NCI-H1417 (cell line): ENCODE measurements at regions not wholly inside any gene's neighbourhood (a gene's known extent, or its start where the extent isn't known, plus 50 kb on each side); places are given as distances from the start of the nearest gene placed in this dataset.
"Not testable (repeated sequence)": the region's sequence is repeated elsewhere in the genome, so short reads cannot be mapped to it uniquely, and the experiment has no call there.

Source experiments
- DNase-seq, 3 experiments: peaks; one replicate each; lab custom pipeline; 2025; lab: John Stamatoyannopoulos, UW

GRCh38 chr1:221525749-221526148 is 216.1 kb downstream of the DUSP10 start:
- no peak for DNase-seq

DNA sequence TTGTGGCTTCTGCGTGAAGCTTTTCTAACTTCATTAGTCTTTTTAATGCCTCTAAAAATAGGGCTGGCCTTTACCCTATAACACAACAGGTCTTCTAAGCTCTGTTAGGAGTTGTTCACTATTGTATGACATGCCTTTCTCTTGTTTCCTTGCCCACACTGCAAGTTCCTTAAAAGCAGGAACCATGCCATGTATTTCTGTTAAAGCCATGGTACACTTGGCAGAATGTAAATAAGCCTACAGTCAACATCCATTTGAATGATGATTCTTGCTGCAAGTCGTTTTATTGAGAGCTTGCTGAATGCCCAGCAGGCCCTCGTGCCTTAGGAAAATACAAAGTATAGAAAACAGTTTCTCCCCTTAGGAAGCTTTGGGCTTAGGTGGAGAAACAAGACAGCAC is 214.6 kb downstream of the DUSP10 start:
- no peak for DNase-seq

- DNase-seq = peak in 1 of 3 experiments; percentile 64
Measured at GRCh38 chr1:221527886-221528624, 213.8 kb downstream of the DUSP10 start.

DNA sequence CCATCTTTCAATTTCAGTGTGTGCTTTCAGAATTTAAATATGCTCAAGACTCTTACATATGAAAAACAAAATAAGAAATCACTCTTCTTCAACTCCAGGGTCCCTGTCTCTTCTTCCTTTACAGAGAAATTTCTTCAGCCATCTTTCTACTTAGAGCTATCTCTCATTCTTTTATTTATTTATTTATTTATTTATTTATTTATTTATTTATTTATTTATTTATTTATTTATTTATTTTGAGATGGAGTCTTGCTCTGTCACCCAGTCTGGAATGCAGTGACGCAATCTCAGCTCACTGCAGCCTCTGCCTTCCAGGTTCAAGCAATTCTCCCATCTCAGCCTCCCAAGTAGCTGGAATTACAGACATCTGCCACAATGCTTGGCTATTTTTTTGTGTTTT is 211.7 kb downstream of the DUSP10 start:
- DNase-seq = not testable (repeated sequence)

DNA sequence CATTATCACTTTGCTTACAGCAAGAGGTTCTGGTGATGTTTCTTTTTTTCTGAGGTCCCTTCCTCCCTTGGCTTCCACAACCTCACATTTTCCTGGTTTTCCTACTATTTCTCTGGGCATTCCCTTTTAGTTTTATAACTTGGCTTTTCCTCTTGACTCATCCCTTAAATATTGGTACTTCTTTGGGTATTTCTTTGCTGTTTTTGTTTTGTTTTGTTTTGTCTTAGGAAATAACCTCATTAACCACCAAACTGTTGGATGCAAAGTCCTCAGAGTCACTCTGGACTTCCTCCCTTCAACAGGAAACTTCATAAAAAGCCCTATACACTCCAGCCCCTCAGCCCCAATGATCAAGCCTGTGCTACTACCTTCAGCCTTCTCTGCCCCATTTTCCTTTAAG is 211.1 kb downstream of the DUSP10 start:
- no peak for DNase-seq

- DNase-seq = no peak
Measured at GRCh38 chr1:221532071-221532773, 209.7 kb downstream of the DUSP10 start.

GRCh38 chr1:221541296-221541695 is 200.6 kb downstream of the DUSP10 start:
- no peak for DNase-seq

GRCh38 chr1:221543529-221544120 is 198.3 kb downstream of the DUSP10 start:
- DNase-seq = peak in 1 of 3 experiments; percentile 43

GRCh38 chr1:221548942-221549341 is 192.9 kb downstream of the DUSP10 start:
- DNase-seq = peak in 1 of 3 experiments; percentile 7

DNA sequence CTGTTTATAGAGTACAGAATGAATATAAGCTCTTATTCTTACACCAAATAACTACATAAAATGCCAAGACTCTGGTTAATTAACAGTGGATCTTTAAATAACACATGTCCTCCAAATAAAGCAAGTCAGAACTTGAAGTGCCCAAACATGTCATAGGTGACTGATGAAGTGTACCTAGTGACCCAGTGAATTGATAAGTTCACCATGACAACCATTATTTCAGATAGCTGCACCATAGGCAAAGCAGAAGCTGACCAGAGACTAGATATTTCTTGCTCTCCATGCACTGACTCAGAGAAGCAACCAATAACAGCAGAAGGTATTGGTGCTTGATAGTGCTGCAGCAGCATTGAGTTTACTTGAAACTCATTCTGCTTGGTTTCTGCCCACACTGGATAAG is 192.1 kb downstream of the DUSP10 start:
- no peak for DNase-seq

- DNase-seq = not testable (repeated sequence)
Measured at GRCh38 chr1:221552792-221553191, 189.1 kb downstream of the DUSP10 start.

DNA sequence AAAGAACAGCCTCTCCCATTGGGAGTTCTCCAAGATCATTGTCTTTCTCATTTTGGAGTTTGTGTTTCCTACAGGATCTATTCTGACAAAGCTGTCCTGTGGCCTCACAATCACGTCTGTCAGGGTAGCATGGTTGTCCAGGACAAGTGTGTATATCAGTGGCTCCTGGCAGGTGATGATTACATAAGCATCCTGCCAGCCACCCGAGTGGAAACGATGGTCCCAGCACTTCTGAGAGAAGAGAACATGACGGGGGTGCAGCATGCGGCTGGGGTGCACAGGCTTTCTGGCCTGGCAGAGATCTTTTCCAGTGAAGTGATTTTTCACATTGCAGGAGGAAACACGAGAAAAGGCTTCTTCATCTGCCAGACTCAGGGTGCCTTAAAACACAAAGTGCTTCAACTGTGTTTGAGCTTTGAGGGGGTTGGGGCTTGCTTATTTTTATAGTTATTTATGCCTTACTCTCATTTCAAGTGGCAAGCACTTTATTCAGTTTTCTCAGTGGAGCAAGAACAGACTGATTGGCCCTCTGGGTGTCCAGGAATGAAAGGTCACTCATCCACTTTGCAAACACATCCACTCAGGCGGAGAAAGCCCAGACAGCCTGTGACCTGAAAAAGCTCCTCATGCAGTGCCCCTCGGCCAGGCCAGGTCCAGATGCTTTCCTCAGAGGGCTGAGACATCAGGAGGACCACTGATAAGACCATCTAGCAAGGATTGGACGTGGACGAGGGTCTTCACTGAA is 186.0 kb downstream of the DUSP10 start:
- DNase-seq = peak in 1 of 3 experiments; percentile 34

DNA sequence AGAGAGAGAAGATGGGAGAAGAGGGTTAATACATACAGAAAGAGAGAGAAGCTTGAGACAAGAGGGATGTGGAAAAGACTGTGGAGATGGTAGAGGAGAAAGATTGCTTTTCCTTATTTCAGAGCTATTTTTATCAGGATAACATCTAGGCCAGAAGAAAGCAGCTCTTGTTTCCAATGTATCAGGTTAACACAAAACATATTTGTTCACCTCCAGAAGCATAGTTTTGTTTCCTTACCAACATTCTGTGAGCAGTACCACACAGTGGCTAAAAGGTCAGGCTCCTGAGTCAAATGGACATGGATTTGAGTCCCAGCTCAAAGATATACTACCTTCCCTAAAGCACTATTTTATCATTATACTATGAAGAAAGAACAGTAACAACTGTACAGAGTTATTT is 185.5 kb downstream of the DUSP10 start:
- no peak for DNase-seq

GRCh38 chr1:221557013-221557412 is 184.9 kb downstream of the DUSP10 start:
- no peak for DNase-seq

GRCh38 chr1:221558396-221558795 is 183.5 kb downstream of the DUSP10 start:
- DNase-seq = no peak

- DNase-seq = no peak
Measured at GRCh38 chr1:221559911-221560310, 182.0 kb downstream of the DUSP10 start.

DNA sequence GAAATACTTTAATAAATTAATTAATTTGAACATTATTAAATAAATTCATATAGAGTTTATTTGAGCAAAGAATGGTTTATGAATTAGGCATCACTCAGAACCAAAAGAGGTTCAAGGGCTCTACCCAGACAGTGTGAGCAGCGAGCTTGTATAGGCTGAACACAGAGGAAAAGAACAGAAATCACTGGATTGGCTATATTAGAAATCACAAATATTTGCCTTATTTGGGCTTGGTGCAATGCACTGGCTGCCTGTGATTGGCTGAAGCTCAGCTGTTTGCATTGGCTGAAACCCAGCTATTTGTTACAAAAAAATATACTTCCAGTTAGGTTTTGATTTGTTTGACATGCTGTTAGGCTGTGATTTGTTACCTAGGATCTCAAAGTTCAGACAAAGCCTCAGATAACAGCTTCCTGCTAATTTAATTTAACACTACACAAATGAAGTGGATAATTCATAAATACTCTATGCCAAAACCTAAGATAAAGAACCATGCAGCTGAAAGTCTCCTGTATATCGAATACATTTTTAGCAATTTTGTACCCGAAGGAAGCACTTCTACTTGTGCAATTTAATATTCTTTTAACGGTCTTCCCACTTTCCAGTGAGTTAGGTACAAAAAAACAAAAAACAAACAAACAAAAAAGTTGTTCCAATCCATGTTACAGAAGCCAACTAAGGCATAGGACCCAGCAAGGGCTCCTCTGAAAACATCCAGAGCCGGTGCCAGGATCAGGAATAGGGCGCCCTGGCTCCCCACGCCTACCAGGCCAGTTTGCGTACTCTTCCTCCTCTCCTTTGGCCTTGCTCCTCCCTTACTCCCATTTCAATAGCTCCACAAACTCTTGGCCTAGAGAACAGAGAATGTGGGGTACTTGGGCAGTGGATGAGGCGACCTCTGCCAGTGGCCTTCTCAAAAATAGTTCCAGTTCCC is 179.1 kb downstream of the DUSP10 start:
- no peak for DNase-seq

DNA sequence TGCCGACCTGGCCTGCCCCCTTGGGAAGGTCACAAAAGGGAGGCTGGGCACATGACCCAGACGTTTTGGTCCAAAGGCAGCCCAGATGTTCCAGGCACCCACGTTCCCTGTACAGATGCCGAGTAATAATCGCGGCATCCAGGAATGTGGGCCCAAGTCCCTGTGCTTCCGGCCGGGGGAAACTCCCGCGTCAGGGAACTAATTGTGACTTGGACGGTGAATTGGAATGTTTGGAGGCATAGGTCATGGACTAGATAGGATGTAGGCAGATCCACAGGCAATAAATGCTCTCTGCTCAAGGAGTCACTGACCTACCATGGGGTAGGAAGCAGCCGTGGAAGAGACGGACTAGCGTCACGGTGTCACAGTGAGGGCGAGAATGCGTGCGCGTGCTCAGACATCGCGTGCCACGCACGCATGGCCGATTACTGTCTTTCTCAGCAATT is 178.4 kb downstream of the DUSP10 start:
- DNase-seq = no peak

GRCh38 chr1:221564891-221565290 is 177.0 kb downstream of the DUSP10 start:
- no peak for DNase-seq

- DNase-seq = peak in 1 of 3 experiments; percentile 26
Measured at GRCh38 chr1:221565711-221566110, 176.2 kb downstream of the DUSP10 start.

DNA sequence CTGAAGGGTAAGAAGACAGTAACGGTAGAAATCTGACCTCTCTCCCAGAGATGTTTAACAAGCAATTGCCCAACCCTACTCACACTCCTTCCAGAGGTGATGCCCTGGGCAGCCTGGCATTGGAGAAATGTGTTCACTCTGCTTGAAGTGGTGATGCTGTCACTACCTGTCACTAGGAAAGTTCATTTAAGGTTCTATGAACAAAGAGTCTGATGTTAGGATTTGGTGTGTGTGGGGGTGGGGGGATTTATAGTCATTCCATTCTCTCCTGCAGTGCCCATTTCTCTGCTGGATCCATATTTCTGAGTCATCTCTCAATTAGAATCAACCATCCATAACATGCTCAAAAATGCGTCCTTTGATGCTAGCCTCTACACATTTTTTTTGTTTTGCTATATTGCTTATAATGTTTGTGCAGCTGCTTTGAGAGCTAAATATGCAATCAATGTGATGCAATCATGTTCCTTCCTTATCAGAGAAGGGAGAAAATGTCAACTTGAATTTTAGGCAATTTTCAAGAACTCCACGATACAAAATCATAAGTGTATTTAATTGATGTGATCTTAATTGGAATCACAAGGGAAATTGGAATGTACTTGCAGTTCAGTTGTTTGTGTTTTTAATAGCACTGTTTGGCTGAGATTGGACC is 173.9 kb downstream of the DUSP10 start:
- peak in 2 of 3 experiments; percentile 12 to 56 for DNase-seq
